GM19351 (cell line): ENCODE measurements at regions not wholly inside any gene's neighbourhood (a gene's known extent, or its start where the extent isn't known, plus 50 kb on each side); places are given as distances from the start of the nearest gene placed in this dataset.
"Not testable (repeated sequence)": the region's sequence is repeated elsewhere in the genome, so short reads cannot be mapped to it uniquely, and the experiment has no call there.

Source experiments
- ATAC-seq: cut with Tn5 transposase; IDR thresholded peaks from one replicate; pipeline ENCODE4 v1.9.1; 2021; ENCODE audit warnings: mild to moderate bottlenecking, moderate library complexity; ENCODE audit not compliant: unreplicated experiment

DNA sequence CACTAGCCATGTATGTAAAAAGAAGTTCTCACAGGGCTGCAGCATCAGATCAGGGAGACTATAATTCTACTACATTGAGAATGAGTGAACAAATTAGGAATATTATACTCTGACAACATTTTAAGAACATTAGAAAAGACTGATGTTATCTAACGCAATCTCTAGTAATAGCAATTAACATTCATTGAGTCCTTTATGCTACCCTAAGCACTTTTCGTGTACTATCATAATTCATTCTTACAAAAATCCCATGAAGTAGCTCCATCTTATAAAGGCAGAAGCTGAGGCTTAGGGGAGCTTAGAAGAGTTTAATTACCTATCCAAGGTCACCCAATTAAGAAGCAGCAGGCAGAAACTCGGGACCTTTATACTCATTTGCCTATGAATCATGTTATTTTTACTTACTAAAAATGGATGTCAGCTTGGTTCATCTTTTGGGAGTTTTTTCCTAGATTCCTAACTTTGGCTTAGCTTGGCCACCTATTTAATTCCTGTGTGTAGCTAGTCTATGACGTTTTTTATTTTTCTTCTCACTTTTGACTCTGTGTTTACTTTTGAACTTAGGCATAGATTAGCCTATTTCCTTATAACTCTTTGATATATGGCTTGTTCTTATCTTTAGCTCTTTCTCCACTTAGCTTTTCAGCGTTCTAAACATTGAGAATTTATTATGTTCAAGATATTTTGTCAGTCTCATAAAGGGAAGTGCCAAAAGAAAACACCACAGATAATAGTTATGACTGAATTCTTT is 333.5 kb upstream of the DCN start:
- ATAC-seq: no peak

GRCh38 chr12:91513313-91513712 is 330.7 kb upstream of the DCN start:
- ATAC-seq: no peak

- ATAC-seq: no peak
These were observed 329.3 kb upstream of the DCN start for GRCh38 chr12:91511795-91512420.

- no peak for ATAC-seq
These were observed 325.1 kb upstream of the DCN start for GRCh38 chr12:91507754-91508153.

DNA sequence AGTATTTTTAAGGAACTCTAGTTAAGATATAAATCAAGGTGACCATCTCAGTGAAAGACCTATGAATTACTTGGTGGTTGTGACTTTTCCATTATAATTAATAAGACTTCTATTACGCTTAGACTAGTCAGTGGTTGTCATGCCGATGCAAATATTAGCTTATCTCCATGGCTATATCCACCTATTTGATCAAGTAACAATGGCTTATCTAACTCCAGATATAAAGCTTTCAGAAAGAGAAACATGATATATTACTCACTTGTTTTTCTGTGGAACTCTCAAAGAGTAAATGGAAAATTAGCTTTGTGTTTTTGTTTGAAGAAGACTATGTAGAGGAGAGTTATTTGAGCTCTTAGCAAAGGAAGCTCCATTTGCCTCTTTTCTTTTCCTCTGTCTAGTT is 323.8 kb upstream of the DCN start:
- ATAC-seq: no peak

DNA sequence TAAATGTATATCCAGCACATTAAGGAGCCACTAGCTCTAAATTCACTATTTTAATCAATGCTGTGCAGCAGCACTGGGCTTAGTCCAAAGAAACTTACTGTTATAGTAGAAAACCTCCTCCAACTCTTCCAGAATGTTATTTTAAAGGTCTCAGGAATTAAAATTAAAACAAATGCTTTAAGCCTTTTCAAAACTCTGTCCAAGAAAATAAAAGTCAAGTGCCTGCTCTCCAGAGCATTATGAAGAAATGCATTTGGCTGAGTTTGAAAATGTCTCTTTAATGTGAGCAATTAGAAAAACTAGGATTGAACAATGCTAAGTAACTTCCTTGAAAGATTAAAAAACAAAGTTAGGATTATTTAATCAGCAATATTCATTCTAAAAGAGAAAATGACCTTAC is 322.4 kb upstream of the DCN start:
- ATAC-seq: no peak

DNA sequence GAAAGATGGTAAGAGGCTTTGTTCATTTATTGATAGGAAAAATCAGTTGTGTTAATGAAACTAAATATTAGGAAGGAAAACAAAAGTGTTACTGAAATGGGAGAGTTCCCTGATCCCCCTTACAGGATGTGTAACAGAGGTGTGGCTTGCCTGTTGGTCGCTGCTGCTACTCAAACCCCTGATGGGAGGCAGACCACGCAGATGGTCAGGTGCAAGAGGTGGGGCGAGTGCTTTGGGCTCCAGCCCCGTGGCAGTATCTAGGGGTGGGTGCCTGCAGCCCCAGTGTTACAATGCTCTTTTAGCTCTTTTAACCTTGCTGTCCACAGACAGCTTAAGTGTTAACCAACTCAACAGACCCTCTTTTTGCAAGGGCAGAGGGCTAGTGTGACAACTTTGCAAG is 319.6 kb upstream of the DCN start:
- no peak for ATAC-seq

- ATAC-seq: no peak
These were observed 313.7 kb upstream of the DCN start for GRCh38 chr12:91496337-91496736.

- no peak for ATAC-seq
These were observed 310.7 kb upstream of the DCN start for GRCh38 chr12:91493308-91493707.

DNA sequence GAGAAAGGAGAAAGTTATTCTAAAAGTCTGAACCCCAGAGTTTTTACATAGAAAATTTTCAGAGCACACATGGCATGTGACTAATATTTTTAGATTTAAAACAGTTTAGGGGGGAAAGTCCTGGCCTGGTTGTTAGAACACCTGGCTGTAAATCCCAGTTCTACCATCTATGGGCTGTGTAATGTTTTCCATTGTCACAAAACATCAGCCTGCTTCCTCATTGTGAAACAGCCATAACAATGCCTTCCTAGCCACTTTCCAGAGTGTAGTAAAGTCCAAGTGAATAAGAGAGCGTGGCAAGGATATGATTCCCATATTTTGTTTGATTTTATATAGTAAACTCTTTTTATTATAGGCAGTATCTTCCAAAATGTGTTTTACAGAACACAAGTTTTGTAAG is 310.0 kb upstream of the DCN start:
- no peak for ATAC-seq

DNA sequence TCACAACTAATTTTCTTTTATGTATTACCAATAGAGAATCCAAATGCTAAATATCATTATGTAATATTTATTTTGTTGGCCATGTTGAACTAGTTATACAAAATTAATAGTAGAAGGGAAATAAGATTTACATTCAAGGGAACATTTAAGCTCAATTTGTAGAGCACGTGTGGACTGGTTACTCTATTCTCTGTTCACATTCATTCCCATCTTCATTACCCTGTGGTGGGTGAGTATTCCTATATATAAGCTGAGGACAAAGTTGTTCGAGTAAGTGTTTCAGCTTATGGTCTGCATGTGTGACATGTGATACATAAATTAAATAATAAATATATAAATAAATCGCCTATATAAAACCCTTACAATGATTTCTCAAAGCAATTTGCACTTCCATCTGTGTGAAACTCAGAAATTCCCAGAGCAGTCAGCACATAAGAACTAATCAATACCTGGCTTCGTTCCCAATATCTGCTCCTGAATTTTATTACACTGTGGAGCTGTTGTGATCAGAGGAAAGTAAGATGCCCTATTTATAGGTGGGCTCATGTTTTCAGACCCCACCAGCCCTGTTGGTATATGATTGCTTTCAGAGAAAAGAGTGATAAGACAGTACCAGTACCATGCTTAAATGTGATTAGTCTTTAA is 308.2 kb upstream of the DCN start:
- no peak for ATAC-seq

DNA sequence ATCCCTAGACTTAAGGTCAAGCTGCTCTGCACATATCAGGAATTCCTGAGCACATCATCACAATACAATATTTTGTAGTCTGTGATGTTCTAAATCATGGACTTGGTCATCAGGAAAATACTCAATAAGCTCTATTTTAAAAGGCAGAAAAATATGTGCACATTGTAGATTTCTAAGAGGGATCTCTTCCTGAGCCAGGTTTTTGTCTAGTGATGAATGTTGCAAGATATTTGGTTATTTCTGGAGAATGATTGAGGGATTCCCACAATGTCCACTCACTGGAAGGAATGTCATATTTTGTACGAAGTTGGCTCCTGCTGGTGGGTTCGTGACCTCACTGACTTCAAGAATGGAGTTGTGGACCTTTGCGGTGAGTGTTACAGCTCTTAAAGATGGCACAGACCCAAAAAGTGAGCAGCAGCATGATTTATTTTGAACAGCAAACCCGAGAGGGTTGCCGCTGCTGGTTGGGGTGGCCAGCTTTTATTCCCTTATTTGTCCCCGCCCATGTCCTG is 300.9 kb upstream of the DCN start:
- ATAC-seq: no peak

DNA sequence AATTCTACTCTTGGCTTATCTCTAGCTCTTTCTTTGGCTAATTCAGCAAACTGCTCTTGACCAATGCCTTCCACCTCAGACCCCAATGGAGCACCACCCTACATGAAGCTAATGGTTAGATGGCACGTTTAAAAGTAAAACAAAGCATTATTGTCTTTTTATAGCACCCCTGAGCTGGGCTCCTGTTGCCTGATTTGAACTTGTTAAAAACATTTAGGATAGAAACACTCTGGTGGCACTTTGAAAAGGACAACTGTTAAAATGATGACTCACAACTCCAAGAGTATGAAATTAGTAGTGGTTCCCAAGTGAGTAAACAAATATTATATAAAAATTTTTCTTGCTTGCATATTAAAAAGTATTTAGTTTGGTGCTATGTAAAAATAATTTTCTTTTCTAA is 299.6 kb upstream of the DCN start:
- ATAC-seq: no peak

- ATAC-seq: no peak
These were observed 295.9 kb upstream of the DCN start for GRCh38 chr12:91478500-91478899.

DNA sequence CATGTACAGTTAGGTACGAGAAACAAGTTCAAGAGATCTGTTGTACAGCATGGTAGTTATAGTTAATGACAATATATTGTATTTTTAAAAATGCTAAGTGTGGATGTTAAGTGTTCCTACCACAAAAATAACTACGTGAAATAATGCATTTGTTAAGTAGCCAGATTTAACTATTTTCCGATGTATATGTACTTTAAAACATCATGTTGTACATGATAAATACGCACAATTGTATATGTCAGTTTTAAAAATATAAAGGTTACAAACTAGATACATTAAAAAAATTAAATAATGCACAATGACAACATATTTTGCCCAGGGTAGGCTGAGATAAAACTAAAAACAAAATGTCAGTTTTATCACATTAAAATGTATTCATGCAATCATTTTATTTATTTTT is 285.1 kb upstream of the DCN start:
- ATAC-seq: no peak

- ATAC-seq: no peak
These were observed 278.4 kb upstream of the DCN start for GRCh38 chr12:91461061-91461460.

DNA sequence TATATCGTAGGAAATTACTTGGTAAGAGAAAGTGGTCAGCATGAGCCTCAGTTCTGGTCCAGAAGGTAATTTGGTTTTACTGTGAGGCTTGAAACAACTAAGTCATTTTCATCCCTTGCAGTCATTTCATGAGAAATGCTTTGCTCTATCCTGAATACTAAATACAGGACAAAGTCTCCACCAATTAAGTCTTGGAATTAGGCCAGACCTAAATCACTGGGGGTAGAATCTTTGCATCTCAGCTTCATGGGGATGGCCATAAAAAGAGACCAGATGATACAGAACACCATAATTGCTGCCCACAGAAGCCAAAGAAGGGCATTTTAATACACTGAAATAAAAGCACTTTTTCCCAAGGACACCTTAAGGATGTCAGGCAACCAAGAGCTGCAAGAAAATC is 277.9 kb upstream of the DCN start:
- no peak for ATAC-seq

GRCh38 chr12:91455321-91455720 is 272.7 kb upstream of the DCN start:
- no peak for ATAC-seq

DNA sequence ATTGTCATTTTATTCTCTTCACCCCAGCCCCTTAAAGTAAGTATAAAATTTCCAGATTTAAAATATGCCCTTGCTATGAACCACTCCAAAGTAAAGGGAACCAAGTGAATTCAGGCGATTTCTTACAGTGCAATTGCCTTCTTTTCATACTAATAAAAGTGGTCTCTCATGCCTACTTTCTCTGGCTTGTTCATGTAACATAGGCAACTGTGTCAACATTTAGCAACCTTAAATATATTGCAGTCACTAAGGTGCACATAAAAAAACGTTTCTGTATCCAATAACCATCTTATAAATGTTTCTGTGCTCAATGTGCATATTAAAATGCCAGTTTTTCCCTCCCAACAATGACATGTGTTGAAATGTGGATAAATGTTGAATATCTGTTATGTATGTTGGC is 271.6 kb upstream of the DCN start:
- ATAC-seq: no peak

DNA sequence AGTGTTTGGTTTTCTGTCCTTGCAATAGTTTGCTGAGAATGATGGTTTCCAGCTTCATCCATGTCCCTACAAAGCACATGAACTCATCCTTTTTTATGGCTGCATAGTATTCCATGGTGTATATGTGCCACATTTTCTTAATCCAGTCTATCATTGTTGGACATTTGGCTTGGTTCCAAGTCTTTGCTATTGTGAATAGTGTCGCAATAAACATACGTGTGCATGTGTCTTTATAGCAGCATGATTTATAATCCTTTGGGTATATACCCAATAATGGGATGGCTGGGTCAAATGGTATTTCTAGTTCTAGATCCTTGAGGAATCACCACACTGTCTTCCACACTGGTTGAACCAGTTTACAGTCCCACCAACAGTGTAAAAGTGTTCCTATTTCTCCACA is 269.8 kb upstream of the DCN start:
- not testable (repeated sequence) for ATAC-seq

DNA sequence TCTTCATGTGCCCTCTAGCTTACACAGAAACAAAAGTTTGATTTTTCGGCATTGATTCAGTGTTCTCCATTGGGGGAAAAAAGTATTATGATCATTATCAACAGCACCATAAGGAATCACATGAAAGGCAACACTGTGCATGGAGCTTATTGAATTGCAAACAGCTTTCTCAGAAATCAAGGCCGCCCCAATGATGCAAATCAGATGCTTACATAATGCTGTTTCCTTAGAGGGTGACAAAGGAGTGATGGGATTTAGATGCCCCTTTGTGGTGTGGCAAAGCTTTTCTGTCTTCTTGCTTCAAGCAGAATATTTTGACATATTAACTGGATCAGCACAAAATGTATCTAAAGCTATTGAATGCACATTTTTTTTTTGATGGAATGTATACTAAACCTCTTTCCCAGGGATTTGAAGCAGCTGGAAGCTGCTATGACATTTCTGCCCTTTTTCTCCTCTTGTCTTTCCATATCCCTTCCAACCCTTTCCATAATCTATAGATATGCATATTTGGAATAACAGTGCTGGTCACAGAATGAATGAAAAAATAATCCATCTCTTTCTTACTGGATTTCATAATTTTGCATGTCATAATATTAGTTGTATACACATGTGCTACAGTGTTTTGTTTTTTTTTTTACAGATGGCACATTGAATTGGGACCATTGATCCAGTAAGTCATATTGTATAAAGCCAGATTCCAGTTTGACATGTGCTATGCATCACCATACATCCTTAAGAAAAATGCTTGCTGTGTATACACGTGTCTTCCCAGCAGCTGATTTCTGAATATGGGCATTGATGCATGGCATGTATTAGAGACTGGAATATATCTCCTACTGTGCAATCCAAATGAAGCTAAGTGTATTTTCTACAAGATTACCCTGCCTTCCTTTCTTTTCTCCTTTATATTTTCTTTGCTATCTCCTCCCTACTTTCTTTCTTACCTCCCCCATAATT is 259.7 kb upstream of the DCN start:
- ATAC-seq: no peak
